Brain microvascular endothelial cell (primary cell): ENCODE measurements at regions not wholly inside any gene's neighbourhood (a gene's known extent, or its start where the extent isn't known, plus 50 kb on each side); places are given as distances from the start of the nearest gene placed in this dataset.

Source experiments
- DNase-seq: peaks from one replicate; pipeline ENCODE4 v3.0.0-alpha.2; 2020
- H3K27ac ChIP-seq: fragments of 250-450 bp; sonication (Bioruptor Pico); 2 replicates; pipeline ENCODE4 v1.5.1; 2020; ENCODE audit warnings: mild to moderate bottlenecking, moderate library complexity
- H3K27me3 ChIP-seq: fragments of 250-450 bp; sonication (Bioruptor Pico); replicated peaks from 2 replicates; pipeline ENCODE4 v1.5.1; 2020; ENCODE audit warnings: mild to moderate bottlenecking
- H3K36me3 ChIP-seq: fragments of 250-450 bp; sonication (Bioruptor Pico); replicated peaks from 2 replicates; pipeline ENCODE4 v1.5.1; 2020; ENCODE audit warnings: mild to moderate bottlenecking
- H3K4me3 ChIP-seq: 2 replicates; pipeline ENCODE4 v1.5.1; 2011; ENCODE audit warnings: low read depth, mild to moderate bottlenecking, control low read depth, low read length, moderate library complexity
- in situ Hi-C: cut with HindIII; loops from 2 replicates; pipeline ENCODE4 v1.10.0; 2017; ENCODE audit warnings: low sequenced_read_pairs, low pct_ligation_motif_present
- TF ChIP-seq, protein P1 (sequence below): IDR thresholded peaks from 2 replicates; pipeline ENCODE4 v1.5.1; 2011; ENCODE audit warnings: low read depth, mild to moderate bottlenecking, moderate library complexity, low read length, control low read depth, inconsistent platforms; ENCODE audit errors: missing control alignments

DNA sequence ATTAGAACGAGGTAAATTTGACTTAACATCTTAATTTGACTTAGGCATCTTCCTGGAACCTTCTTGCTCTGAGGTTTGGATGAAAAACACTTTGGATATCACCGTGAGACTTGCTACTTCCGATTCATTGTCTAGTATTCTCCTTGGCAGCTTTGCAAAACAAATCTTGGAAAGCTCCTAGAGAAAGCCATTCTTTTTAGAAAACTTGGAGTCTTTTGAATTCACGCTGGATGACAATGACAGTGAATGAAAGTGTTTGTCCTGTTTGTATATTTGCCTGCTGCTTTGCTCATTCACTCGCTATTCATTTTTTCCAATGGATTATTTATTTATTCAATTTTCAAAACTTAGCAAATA, 222.1 kb upstream of the HMGA2 start:
- peaks cover 2% of the 10 kb centered on the region for H3K36me3 ChIP-seq
- no peak for DNase-seq
- no peak overlapping the region for H3K4me3 ChIP-seq
- in situ Hi-C loops: no loop called here
- TF ChIP-seq, protein P1, sequence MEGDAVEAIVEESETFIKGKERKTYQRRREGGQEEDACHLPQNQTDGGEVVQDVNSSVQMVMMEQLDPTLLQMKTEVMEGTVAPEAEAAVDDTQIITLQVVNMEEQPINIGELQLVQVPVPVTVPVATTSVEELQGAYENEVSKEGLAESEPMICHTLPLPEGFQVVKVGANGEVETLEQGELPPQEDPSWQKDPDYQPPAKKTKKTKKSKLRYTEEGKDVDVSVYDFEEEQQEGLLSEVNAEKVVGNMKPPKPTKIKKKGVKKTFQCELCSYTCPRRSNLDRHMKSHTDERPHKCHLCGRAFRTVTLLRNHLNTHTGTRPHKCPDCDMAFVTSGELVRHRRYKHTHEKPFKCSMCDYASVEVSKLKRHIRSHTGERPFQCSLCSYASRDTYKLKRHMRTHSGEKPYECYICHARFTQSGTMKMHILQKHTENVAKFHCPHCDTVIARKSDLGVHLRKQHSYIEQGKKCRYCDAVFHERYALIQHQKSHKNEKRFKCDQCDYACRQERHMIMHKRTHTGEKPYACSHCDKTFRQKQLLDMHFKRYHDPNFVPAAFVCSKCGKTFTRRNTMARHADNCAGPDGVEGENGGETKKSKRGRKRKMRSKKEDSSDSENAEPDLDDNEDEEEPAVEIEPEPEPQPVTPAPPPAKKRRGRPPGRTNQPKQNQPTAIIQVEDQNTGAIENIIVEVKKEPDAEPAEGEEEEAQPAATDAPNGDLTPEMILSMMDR: no peak
- H3K27me3 ChIP-seq: no peaks in the 10 kb centered on the region
- H3K27ac ChIP-seq: peak overlapping the region; percentile 96

DNA sequence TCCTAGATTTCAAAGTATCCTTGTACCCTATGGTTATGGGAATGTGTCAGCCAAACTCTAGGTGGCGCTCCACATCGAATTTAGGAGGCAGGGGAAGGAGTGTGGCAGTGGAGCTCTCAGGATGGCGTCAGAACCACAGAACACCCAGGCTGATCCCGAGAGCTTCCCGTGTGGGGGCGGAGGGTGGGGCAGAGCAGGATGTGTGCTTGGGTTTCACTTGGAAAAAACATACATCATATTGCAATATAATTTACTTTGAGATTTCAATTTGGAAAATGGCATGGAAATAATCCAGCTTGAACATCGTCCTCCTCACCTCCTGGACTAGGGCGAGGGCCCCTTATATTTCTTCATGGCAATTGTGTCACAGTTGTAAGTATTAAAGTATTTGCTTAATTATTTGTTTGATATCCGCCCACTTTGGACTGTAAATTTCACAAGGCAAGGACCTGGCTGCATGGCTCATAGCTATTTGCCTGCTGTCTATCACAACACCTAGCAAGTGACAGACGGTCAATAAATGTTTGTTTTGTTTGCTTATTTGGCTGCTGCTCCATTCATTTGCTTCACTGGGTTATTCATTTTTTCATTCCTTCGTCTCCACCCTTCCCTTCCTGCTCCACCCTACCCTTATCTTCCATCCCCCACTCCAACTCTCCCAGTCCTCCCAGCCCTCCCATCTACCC, 221.5 kb upstream of the HMGA2 start:
- Histone ChIP-seq H3K4me3 (peak overlapping the region; percentile 66), H3K36me3 (peaks cover 2% of the 10 kb centered on the region), H3K27me3 (no peaks in the 10 kb centered on the region), H3K27ac (peak overlapping the region; percentile 96)
- in situ Hi-C loops: no loop called here
- peak; percentile 92 for DNase-seq
- TF ChIP-seq, protein P1: peak; percentile 81

DNA sequence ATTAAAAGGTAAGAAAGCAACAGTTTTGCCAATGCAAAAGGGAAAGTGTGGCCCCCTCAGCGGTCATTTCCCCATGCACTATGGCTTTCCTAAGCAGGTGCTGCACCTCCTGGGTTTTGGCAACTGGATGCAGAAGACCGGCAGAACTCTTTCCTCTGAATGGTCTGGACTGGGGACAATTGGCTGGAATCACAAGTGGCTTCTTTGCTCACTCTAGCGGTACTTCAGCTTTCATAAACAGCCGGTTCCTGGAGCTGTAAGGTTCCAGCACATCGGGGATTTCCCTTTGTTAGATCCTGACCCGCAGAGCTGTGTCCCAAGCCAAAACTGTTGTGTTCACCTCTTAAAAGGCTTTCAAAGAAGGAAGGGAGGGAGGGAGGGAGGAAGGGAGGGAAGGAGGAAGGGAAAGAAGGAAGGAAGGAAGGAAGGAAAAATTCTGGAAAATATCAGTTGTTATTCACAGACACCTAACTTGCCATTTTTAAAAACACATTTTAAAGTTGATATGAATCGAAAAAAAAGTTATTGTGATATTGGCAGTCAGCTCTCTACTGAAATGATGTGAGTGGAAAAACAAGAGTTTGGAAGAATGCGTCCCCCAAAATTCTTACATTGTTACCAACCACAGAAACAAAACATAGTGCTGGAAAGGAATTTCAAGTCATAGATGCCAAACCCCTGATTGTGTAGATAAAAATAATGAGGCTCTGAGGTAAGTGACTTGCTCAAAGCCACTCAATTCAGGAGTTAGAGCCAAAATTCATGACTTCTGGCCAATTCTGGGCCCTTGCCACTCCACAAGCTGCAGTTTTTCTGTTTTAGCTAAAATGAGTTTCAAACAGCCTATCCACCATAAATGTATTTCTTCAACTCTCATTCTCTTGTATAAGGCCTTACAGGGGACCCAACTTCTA, 220.6 kb upstream of the HMGA2 start:
- TF ChIP-seq, protein P1: no peak
- Histone ChIP-seq H3K27ac (peak overlapping the region; percentile 96), H3K27me3 (no peaks in the 10 kb centered on the region), H3K36me3 (peaks cover 2% of the 10 kb centered on the region), H3K4me3 (peak overlapping the region; percentile 66)
- peak; percentile 87 for DNase-seq
- in situ Hi-C loops: no loop called here

DNA sequence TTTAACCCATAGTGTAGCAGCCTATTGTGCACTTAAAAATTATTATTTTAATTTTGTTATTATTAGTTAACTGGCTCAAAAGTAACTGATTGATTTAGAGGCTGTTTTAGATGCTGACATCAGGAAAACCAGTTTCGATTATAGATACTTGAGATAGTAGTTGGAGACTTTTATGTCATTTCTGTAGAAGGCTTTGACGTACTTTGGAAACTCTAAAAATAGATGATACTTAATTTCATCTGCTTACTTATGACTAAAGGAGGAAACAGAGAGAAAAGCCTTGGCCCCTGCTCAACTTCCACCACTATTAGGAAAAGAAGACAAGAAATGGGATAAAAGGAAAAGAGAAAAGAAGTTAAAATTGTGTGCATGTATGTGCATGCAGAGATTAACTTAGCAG, 219.3 kb upstream of the HMGA2 start:
- in situ Hi-C loops: no loop called here
- DNase-seq: no peak
- Histone ChIP-seq H3K27ac (peak overlapping the region; percentile 96), H3K4me3 (no peak overlapping the region), H3K36me3 (peaks cover 2% of the 10 kb centered on the region), H3K27me3 (no peaks in the 10 kb centered on the region)
- TF ChIP-seq, protein P1: no peak

DNA sequence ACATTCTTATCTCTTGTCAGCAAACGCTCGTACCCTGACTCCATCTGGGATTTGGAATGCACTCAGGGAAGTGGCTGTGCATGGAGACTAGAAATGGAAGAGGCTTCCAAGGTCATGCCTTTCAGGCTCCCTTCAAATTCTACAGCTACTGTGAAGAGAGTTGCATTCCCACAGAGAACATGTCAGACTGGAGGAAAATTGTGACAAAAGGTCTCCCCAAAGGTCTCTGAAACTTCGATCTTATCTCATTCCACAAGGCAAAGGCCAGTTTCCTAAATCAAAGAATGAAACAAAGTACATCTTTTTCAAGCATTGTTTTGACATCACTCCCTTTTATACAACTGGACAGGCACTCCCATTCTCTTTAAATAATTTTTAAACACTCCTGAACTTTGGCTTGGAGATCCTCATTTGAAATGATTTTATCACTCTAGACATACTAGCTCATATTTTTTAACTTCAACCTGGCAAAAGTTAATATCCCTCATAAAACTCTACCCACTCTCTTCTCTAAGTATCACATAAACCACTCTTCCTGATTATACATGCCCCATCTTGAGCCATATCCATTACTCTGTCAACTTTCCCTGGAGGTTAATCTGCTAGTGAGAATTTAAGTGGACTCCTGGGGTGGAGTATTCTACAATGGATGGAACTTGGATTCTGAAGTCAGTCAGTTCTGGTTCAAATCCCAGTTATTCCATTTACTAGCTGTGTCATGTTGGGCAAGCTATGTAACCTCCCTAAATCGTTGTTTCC, 218.1 kb upstream of the HMGA2 start:
- TF ChIP-seq, protein P1: no peak
- Histone ChIP-seq H3K27ac (peak overlapping the region; percentile 96), H3K36me3 (peaks cover 2% of the 10 kb centered on the region), H3K27me3 (no peaks in the 10 kb centered on the region), H3K4me3 (no peak overlapping the region)
- in situ Hi-C loops: no loop called here
- no peak for DNase-seq
